Prostate gland (tissue), 2 donors: ENCODE measurements at regions not wholly inside any gene's neighbourhood (a gene's known extent, or its start where the extent isn't known, plus 50 kb on each side); places are given as distances from the start of the nearest gene placed in this dataset.

Experiments
- DNase-seq: peaks from one replicate; pipeline ENCODE4 v3.0.0-alpha.2; 2019; ENCODE audit warnings: low spot score
- H3K27ac ChIP-seq, 2 donors: fragments of 200-600 bp; sonication (generic); 2 replicates each; pipeline ENCODE4 v1.5.1; 2017 to 2019
- H3K27me3 ChIP-seq: fragments of 200-600 bp; sonication (generic); replicated peaks from 2 replicates; pipeline ENCODE4 v1.5.1; 2019; ENCODE audit not compliant: insufficient read depth
- H3K36me3 ChIP-seq, 2 donors: fragments of 200-600 bp; sonication (generic); 1 replicate in 1 of 2; 2 replicates in 1 of 2; pipeline versions ENCODE4 v1.5.1 to v1.8.1; 2017 to 2019
- H3K4me1 ChIP-seq: fragments of 200-600 bp; sonication (generic); replicated peaks from 2 replicates; pipeline ENCODE4 v1.5.1; 2019
- H3K4me3 ChIP-seq, 2 donors: fragments of 200-600 bp; sonication (generic); 2 replicates each; pipeline ENCODE4 v1.5.1; 2017 to 2019
- H3K9me3 ChIP-seq: fragments of 200-600 bp; sonication (generic); 2 replicates; pipeline ENCODE4 v1.5.1; 2017
- CTCF ChIP-seq, 4 experiments: fragments of 200-600 bp in 2 of 4; fragments of 450-650 bp in 2 of 4; sonication (generic) in 2 of 4; IDR thresholded peaks; 1 replicate in 3 of 4; 2 replicates in 1 of 4; pipeline ENCODE4 v1.5.1; 2016 to 2019; ENCODE audit warnings: antibody characterized with exemption in 4 of 4, mild to moderate bottlenecking in 2 of 4, moderate library complexity in 2 of 4
- POLR2A ChIP-seq: fragments of 450-650 bp; IDR thresholded peaks from one replicate; pipeline ENCODE4 v1.6.1; 2016; ENCODE audit warnings: antibody characterized with exemption, mild to moderate bottlenecking
- POLR2AphosphoS5 ChIP-seq: sonication (generic); formaldehyde crosslinking; IDR thresholded peaks from one replicate; pipeline ENCODE4 v1.6.1; 2017; ENCODE audit warnings: antibody characterized with exemption
- WGBS: methylation state at CpG from one replicate; pipeline ENCODE4 v1.1.5; 2018; 5-methylcytosine and 5-hydroxymethylcytosine counted together
- intact Hi-C: fragments of 100-400 bp; cut with DNase I; formaldehyde crosslinking; loops from one replicate; pipeline ENCODE4 v1.14.2; 2022

- TF ChIP-seq POLR2AphosphoS5: no peak
- TF ChIP-seq CTCF (IDR thresholded peaks at IDR 0.05): no peak
- no peak for TF ChIP-seq POLR2A
- H3K4me1 ChIP-seq: no peaks in the 10 kb centered on the region
- no peak overlapping the region for H3K4me3 ChIP-seq
- H3K27ac ChIP-seq: no peak overlapping the region
- no peaks in the 10 kb centered on the region for H3K9me3 ChIP-seq
- H3K27me3 ChIP-seq: peaks cover 3% of the 10 kb centered on the region
- no peaks in the 10 kb centered on the region for H3K36me3 ChIP-seq
- intact Hi-C loops: no loop called here
- 88% methylated on average over 9 of the region's 9 CpGs for WGBS
- no peak for DNase-seq
Measured at GRCh38 chr1:29500041-29500440, 263.7 kb downstream of the PTPRU start.

GRCh38 chr1:29499104-29499650, 262.9 kb downstream of the PTPRU start:
- TF ChIP-seq CTCF (IDR thresholded peaks at IDR 0.05) (no peak), POLR2AphosphoS5 (no peak), POLR2A (no peak)
- DNase-seq: no peak
- H3K4me3 ChIP-seq: no peak overlapping the region
- H3K36me3 ChIP-seq: no peaks in the 10 kb centered on the region
- no peak overlapping the region for H3K27ac ChIP-seq
- intact Hi-C loops: no loop called here
- 87% methylated on average over 9 of the region's 9 CpGs for WGBS
- peaks cover 3% of the 10 kb centered on the region for H3K27me3 ChIP-seq
- H3K4me1 ChIP-seq: no peaks in the 10 kb centered on the region
- H3K9me3 ChIP-seq: no peaks in the 10 kb centered on the region

- Histone ChIP-seq H3K27me3 (peaks cover 3% of the 10 kb centered on the region), H3K36me3 (no peaks in the 10 kb centered on the region), H3K9me3 (no peaks in the 10 kb centered on the region), H3K4me3 (no peak overlapping the region), H3K27ac (no peak overlapping the region), H3K4me1 (no peaks in the 10 kb centered on the region)
- WGBS: 80% methylated on average over 14 of the region's 14 CpGs
- DNase-seq: no peak
- intact Hi-C loops: no loop called here
- TF ChIP-seq CTCF (IDR thresholded peaks at IDR 0.05): no peak
- TF ChIP-seq POLR2AphosphoS5: no peak
- TF ChIP-seq POLR2A: no peak
Measured at GRCh38 chr1:29498126-29499103, 262.1 kb downstream of the PTPRU start.

GRCh38 chr1:29497395-29498125, 261.2 kb downstream of the PTPRU start:
- intact Hi-C loops: no loop called here
- H3K4me3 ChIP-seq: no peak overlapping the region
- H3K27ac ChIP-seq: no peak overlapping the region
- peaks cover 3% of the 10 kb centered on the region for H3K27me3 ChIP-seq
- no peaks in the 10 kb centered on the region for H3K36me3 ChIP-seq
- no peaks in the 10 kb centered on the region for H3K4me1 ChIP-seq
- no peaks in the 10 kb centered on the region for H3K9me3 ChIP-seq
- TF ChIP-seq POLR2A (no peak), POLR2AphosphoS5 (no peak), CTCF (IDR thresholded peaks at IDR 0.05) (no peak)
- DNase-seq: no peak
- whole genome bisulfite sequencing: 84% methylated on average over 10 of the region's 10 CpGs
